ENCODE measurements at regions not wholly inside any gene's neighbourhood (a gene's known extent, or its start where the extent isn't known, plus 50 kb on each side); places are given as distances from the start of the nearest gene placed in this dataset.

GRCh38 chr4:137722910-137723309, 190.6 kb upstream of the PCDH18 start:
- no peak for DNase-seq

DNA sequence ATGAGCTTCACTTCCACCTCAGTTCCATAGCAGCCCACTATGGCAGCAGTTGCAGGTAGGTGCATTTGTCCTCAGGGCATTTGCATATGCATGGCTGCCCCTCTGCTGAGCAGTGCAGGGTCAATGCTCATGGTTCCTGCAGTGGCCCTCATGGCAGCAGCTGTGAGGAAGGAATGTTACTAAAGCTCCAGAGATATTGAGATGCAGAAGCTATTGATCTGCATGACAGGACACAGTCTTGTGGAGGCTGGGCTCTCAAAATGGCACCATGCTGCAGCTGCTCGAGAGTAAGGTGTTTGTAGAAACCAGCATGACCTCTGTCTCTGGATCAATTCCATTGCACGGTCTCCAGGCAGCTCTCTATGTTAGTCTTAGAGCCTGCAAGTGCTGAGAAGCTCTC, 179.2 kb upstream of the PCDH18 start:
- DNase-seq = no peak

DNA sequence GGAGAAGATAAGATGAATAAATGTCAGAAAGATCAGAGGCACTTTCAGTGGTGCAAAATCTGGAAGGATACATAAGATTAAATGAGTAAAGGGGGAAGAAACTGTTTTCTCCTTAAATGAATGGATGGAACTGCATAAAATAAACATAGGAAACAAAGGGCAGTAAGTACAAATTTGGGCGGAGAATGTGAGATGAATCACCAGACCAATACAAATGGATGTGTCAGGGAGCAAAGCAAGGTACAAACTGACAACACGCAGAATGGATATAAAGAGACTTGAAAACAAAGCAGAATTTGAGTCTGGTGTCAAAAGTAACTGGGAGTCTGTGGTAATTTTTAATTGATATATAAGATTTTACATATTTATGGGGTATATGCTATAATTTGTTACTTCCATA, 175.3 kb upstream of the PCDH18 start:
- no peak for DNase-seq

DNA sequence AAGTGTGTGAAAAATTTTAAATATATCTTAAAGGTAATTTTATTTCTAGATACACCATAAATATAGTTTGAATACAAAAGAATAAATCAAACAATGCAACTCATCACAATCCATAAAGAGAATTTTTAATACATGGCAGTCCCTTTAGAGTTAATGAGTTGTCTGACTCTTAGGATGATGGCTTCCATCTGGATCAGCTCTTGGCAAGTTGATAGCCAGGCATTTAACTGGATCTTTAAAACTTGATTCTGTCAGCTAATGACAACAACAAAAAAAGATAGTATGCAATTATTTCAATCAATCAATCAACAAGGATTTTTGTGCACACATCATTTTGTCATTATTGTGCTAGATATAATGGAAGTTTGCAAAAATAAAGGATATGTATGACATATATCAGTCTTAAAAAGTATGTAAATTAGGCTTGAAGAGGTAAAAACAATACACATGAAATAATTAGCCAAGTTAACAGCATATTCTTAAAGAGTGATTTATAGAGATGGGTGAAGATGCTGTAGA, 174.9 kb upstream of the PCDH18 start:
- no peak for DNase-seq

GRCh38 chr4:137705171-137705783, 173.0 kb upstream of the PCDH18 start:
- no peak for DNase-seq

DNA sequence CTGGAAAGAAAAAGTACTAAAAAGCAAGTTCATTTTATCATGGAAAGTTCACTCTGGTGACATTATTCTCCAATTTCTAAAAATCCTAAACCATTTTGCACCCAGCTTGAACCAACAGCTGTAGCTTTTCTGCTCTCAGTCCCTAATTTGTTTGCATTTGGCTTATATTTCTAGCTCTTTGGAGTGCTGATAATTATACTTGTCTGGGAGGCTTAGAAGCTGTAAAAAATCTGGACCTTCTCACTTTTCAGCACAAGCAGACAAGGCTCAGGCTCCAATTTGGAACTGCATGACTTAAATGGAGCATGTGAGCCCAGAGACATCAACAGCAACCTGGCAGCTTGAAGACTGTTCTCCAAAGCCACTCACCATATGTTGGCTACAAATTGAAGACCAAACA, 170.9 kb upstream of the PCDH18 start:
- DNase-seq = peak in 1 of 2 experiments; percentile 13

GRCh38 chr4:137702512-137702911, 170.2 kb upstream of the PCDH18 start:
- DNase-seq = no peak

DNA sequence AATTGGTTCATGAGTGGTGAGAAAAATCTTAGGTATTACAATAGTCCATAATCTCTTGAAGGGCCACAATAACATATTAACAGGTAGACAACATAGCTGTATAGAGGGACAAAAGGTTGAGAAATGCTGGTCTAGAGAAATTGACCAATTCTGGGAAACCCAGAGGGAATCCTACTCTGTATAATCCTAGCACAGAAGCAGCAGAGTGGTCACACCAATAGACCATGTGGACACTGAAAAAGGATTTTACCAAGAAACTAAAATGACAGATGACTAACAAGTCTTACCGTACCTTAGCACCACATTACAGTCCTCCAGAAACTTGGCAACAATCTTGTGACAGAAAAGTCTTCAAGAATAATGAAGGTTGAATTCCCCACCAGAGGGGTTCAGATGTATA, 169.1 kb upstream of the PCDH18 start:
- no peak for DNase-seq

GRCh38 chr4:137700751-137701150, 168.5 kb upstream of the PCDH18 start:
- DNase-seq = no peak

- DNase-seq = no peak
Measured at GRCh38 chr4:137700072-137700471, 167.8 kb upstream of the PCDH18 start.

GRCh38 chr4:137694138-137694537, 161.8 kb upstream of the PCDH18 start:
- DNase-seq = no peak

DNA sequence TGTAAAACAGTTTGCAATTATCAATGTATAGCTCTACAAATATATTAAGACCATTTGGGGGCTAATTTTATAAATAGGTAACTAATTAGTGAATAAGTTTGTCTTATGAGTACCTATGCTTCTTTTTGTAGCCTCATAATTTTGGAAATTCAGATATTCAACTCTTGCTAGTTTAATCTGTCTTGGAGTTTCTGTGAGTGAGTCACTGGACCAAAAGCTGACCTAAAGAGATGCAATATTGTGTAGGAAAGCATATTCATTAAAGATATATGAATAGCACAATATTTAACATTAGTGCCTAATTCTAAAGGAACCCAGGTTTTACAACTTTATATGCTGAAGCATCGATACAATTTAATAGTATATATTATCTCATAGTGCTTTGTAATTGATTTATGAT, 161.3 kb upstream of the PCDH18 start:
- no peak for DNase-seq

DNA sequence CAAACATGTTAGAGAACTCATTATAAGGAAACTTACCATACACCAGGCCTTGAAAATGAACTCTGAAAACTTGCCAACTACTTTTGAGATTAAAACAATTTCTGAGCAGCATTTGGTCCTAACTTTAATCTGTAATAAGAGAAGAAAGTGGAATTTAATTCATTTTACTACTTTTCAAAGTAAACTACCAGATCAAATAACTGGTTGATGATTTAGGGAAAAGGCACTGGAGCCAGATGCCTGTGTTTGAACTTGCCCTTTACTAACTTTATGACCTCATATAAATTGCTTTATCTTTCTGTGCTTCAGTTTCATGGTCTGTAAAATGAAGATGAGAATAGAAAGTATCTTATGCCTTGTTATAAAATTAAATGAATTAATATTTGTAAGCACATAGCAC, 159.9 kb upstream of the PCDH18 start:
- no peak for DNase-seq

DNA sequence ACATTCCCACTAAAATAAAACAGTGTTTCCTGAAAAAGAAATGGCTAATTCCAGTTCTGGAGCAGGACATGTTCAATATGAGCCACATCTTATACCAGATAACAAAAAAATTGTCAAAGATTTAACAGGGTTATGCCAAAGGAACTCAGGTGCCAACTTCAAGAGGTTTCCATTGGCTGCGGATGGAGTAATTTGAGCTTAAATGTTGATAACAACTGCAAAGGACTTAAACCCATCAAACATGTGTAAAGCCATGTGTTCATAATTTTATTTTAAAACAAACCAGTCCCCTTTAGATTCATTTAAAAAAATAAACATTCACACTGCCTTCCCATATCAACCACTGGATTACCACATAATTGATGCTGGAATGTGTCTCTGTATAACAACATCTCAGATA, 156.4 kb upstream of the PCDH18 start:
- DNase-seq = no peak

GRCh38 chr4:137685357-137685756, 153.1 kb upstream of the PCDH18 start:
- DNase-seq = no peak

GRCh38 chr4:137681081-137681480, 148.8 kb upstream of the PCDH18 start:
- DNase-seq = no peak

DNA sequence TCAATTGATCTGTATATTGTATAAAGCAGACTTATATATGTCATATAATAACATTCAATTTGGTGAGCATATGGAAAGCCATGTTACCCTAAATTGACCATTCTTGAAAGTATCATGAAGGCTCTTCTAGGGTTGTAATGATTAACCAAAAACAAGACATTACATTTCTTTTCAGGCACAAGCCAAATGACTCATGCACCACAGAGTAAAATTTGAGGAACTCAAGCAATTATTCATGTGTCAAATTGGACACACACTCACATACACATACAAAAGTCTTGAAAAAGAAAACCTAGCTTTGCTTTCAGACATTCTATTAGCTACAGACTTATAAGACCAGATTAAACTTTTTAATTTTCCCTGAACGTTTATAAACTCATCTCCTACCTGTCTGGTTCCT, 146.5 kb upstream of the PCDH18 start:
- no peak for DNase-seq

DNA sequence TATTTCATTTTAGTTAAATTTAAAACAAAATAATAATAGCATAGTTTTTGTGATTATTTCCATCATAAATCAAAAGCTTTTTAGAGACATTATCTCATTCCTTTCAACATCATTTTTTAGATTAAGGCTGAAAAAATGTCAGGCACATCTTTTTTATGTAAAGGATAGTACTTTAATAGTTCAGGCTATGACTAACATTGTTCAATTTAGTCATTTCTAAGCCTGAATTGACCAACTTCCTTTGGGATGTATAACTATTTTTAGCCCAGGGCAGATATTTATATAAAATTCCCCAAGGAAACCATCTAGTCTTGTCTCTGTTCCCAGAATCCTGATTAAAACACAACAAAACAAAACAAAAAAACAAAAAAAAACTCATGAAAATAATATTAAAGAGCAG, 145.6 kb upstream of the PCDH18 start:
- DNase-seq = no peak

GRCh38 chr4:137676357-137676998, 144.2 kb upstream of the PCDH18 start:
- no peak for DNase-seq

DNA sequence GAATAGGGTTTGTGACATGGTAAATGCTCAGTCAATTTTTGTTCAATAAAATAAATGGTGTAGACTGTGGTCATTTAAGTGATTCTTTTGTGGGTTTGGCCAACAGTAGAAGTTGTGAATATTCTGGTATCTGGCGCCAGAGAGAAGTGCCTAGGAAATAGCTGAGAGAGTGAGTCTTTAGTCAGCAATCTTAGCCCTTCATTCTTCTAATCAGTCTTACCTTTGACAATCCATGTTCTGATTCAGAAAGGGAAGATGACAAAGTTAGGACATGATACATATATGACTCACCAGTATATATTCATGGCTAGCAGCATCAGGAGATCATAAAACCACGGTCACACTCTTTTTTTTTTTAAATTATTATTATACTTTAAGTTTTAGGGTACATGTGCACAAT, 141.8 kb upstream of the PCDH18 start:
- no peak for DNase-seq

DNA sequence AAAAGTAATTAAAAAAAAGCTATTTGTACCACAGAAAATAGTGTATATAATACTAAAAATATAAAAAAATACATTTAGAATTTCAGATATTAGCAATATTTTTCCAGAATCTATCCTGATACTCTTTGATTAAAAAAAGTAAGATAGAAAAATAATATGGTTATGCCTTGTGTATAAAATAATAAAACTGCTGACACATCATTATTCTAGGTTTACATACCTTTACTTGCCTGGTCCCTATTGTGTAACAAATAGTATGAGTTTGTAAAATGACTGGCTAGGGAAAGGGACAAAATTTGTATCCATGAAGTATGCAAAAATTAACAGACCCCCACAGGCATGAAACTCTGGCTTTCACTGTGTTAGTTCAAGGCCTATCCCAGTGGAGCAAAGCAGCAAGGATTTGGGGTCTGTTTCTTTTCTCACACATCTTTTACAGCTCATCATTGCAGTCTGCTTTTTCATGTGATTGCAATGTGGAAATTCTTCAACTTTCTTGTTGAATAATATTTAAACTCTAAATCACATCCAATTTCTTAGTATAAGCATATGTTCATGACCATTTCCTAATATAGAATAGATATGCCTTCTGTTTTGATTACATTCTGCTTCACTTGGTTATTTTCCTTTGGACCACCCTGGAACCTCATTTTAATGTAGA, 136.7 kb upstream of the PCDH18 start:
- no peak for DNase-seq

DNA sequence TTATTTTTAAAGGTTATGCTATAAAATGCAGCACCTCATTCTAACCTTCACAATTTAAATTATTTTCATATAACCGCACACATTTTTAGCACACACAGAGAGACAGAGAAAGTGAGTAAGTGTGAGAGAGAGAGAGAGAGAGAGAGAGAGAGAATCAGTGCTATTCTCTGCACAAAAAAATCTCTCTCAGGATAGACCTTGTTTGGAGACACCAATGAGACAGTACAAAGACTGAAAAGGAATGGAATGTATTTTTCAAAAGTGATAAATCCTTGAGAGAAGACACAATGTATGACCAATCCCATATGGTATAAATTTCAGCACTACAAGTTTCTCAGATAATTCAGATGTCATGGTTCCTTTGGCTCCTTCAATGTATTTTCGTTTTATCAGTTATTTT, 132.1 kb upstream of the PCDH18 start:
- DNase-seq = no peak

GRCh38 chr4:137664046-137664387, 131.7 kb upstream of the PCDH18 start:
- DNase-seq = no peak

GRCh38 chr4:137663251-137664045, 131.2 kb upstream of the PCDH18 start:
- DNase-seq = no peak
